Endodermal cell (in vitro differentiated cells): ENCODE measurements at regions not wholly inside any gene's neighbourhood (a gene's known extent, or its start where the extent isn't known, plus 50 kb on each side); places are given as distances from the start of the nearest gene placed in this dataset.

Experiments used
- DNase-seq: peaks from one replicate; pipeline ENCODE4 v3.0.0-alpha.2; 2017
- H3K27ac ChIP-seq: 2 replicates; pipeline ENCODE4 v1.5.1; 2013; ENCODE audit warnings: mild to moderate bottlenecking, low read depth, low read length, moderate library complexity
- H3K27me3 ChIP-seq: 2 replicates; pipeline ENCODE4 v1.6.1; 2013; ENCODE audit warnings: mild to moderate bottlenecking, low read length, moderate library complexity; ENCODE audit not compliant: insufficient read depth, control insufficient read depth, poor library complexity, severe bottlenecking
- H3K36me3 ChIP-seq: 2 replicates; pipeline ENCODE4 v1.7.0; 2013; ENCODE audit warnings: mild to moderate bottlenecking, low read length, moderate library complexity; ENCODE audit not compliant: control insufficient read depth, insufficient read depth
- H3K4me1 ChIP-seq: one replicate; pipeline ENCODE4 v1.7.0; 2013; ENCODE audit warnings: low read length; ENCODE audit not compliant: control insufficient read depth, insufficient read depth
- H3K4me3 ChIP-seq: 2 replicates; pipeline ENCODE4 v1.5.1; 2013; ENCODE audit warnings: mild to moderate bottlenecking, low read length, moderate library complexity
- H3K9ac ChIP-seq: 2 replicates; pipeline ENCODE4 v1.6.1; 2013; ENCODE audit warnings: mild to moderate bottlenecking, low read length, moderate library complexity; ENCODE audit not compliant: poor library complexity, severe bottlenecking; ENCODE audit errors: extremely low read depth
- H3K9me3 ChIP-seq: 2 replicates; pipeline ENCODE4 v1.6.1; 2013; ENCODE audit warnings: mild to moderate bottlenecking, low read length, moderate library complexity; ENCODE audit not compliant: control insufficient read depth
- H3K27ac Mint-ChIP-seq: 2 replicates; pipeline ENCODE4 v1.8.0; 2020; ENCODE audit warnings: mixed read lengths
- H3K27me3 Mint-ChIP-seq: 2 replicates; pipeline ENCODE4 v1.8.0; 2021; ENCODE audit warnings: mild to moderate bottlenecking, mixed read lengths; ENCODE audit not compliant: insufficient read depth
- H3K36me3 Mint-ChIP-seq: 2 replicates; pipeline ENCODE4 v1.8.0; 2020; ENCODE audit warnings: low read depth, mixed read lengths
- H3K4me1 Mint-ChIP-seq: 2 replicates; pipeline ENCODE4 v1.8.0; 2020; ENCODE audit warnings: mixed read lengths
- H3K4me3 Mint-ChIP-seq: 2 replicates; pipeline ENCODE4 v1.8.0; 2020; ENCODE audit warnings: mild to moderate bottlenecking, moderate library complexity, mixed read lengths
- H3K9me3 Mint-ChIP-seq: 2 replicates; pipeline ENCODE4 v1.8.0; 2020; ENCODE audit warnings: mild to moderate bottlenecking, mixed read lengths
- CTCF ChIP-seq: fragments of 200-600 bp; sonication (generic); conservative IDR thresholded peaks from 2 replicates; pipeline ENCODE4 v1.5.0; 2021; ENCODE audit warnings: antibody characterized with exemption, mild to moderate bottlenecking
- WGBS, 2 experiments: methylation state at CpG; one replicate each; pipeline versions ENCODE4 v1.1.5 to v1.1.7; 2013; ENCODE audit warnings: missing lambda C conversion rate in 2 of 2, mixed read lengths in 1 of 2; ENCODE audit not compliant: insufficient coverage in 1 of 2, insufficient read length in 1 of 2; 5-methylcytosine and 5-hydroxymethylcytosine counted together

- no peaks in the 10 kb centered on the region for H3K36me3 Mint-ChIP-seq
- WGBS, 2 experiments, result 60 to 63% methylated on average over 1 to 7 of the region's 7 CpGs
- Histone ChIP-seq H3K4me3 (no peak overlapping the region), H3K36me3 (no peaks in the 10 kb centered on the region), H3K9ac (no peak overlapping the region), H3K27ac (no peak overlapping the region), H3K4me1 (no peaks in the 10 kb centered on the region), H3K27me3 (no peaks in the 10 kb centered on the region), H3K9me3 (peaks cover 30% of the 10 kb centered on the region)
- no peak overlapping the region for H3K27ac Mint-ChIP-seq
- no peaks in the 10 kb centered on the region for H3K4me1 Mint-ChIP-seq
- H3K27me3 Mint-ChIP-seq, result no peaks in the 10 kb centered on the region
- H3K9me3 Mint-ChIP-seq, result peaks cover 45% of the 10 kb centered on the region
- no peak for TF ChIP-seq CTCF
- no peak overlapping the region for H3K4me3 Mint-ChIP-seq
- DNase-seq, result no peak
These were observed 228.4 kb downstream of the SPANXN1 start for GRCh38 chrX:145475725-145476124.

GRCh38 chrX:145484740-145485139 lies 237.4 kb downstream of the SPANXN1 start:
- no peaks in the 10 kb centered on the region for H3K36me3 ChIP-seq
- no peaks in the 10 kb centered on the region for H3K27me3 ChIP-seq
- no peak overlapping the region for H3K9ac ChIP-seq
- no peak overlapping the region for H3K4me3 Mint-ChIP-seq
- no peak for TF ChIP-seq CTCF
- H3K9me3 ChIP-seq, result peaks cover 18% of the 10 kb centered on the region
- H3K27me3 Mint-ChIP-seq, result no peaks in the 10 kb centered on the region
- H3K36me3 Mint-ChIP-seq, result no peaks in the 10 kb centered on the region
- H3K27ac ChIP-seq, result no peak overlapping the region
- H3K4me1 ChIP-seq, result no peaks in the 10 kb centered on the region
- no peak overlapping the region for H3K27ac Mint-ChIP-seq
- no peak overlapping the region for H3K4me3 ChIP-seq
- H3K4me1 Mint-ChIP-seq, result no peaks in the 10 kb centered on the region
- no peak for DNase-seq
- H3K9me3 Mint-ChIP-seq, result peaks cover 21% of the 10 kb centered on the region

- Histone ChIP-seq H3K27ac (no peak overlapping the region), H3K36me3 (no peaks in the 10 kb centered on the region), H3K4me3 (no peak overlapping the region), H3K4me1 (no peaks in the 10 kb centered on the region), H3K9ac (no peak overlapping the region), H3K9me3 (peaks cover 16% of the 10 kb centered on the region), H3K27me3 (no peaks in the 10 kb centered on the region)
- H3K36me3 Mint-ChIP-seq, result no peaks in the 10 kb centered on the region
- peaks cover 65% of the 10 kb centered on the region for H3K9me3 Mint-ChIP-seq
- H3K4me3 Mint-ChIP-seq, result no peak overlapping the region
- TF ChIP-seq CTCF, result no peak
- H3K27me3 Mint-ChIP-seq, result no peaks in the 10 kb centered on the region
- 49% methylated on average over 4 of the region's 4 CpGs; no CpG with 5 or more reads in 1 of the 2 experiments for WGBS, 2 experiments
- H3K4me1 Mint-ChIP-seq, result peaks cover 4% of the 10 kb centered on the region
- DNase-seq, result no peak
- no peak overlapping the region for H3K27ac Mint-ChIP-seq
These were observed 255.4 kb downstream of the SPANXN1 start for GRCh38 chrX:145502670-145503069.
